Breast epithelium (tissue), 3 donors: ENCODE measurements at regions not wholly inside any gene's neighbourhood (a gene's known extent, or its start where the extent isn't known, plus 50 kb on each side); places are given as distances from the start of the nearest gene placed in this dataset.

Source experiments
- POLR2A ChIP-seq: fragments of 450-650 bp; IDR thresholded peaks from one replicate; pipeline ENCODE4 v1.6.1; 2016; ENCODE audit warnings: antibody characterized with exemption, mild to moderate bottlenecking, moderate library complexity
- TF ChIP-seq, protein P1 (sequence below), 3 donors: fragments of 450-650 bp; IDR thresholded peaks; one replicate each; pipeline ENCODE4 v1.5.1; 2016 to 2017; ENCODE audit warnings: antibody characterized with exemption in 3 of 3, mild to moderate bottlenecking in 3 of 3, moderate library complexity in 3 of 3

DNA sequence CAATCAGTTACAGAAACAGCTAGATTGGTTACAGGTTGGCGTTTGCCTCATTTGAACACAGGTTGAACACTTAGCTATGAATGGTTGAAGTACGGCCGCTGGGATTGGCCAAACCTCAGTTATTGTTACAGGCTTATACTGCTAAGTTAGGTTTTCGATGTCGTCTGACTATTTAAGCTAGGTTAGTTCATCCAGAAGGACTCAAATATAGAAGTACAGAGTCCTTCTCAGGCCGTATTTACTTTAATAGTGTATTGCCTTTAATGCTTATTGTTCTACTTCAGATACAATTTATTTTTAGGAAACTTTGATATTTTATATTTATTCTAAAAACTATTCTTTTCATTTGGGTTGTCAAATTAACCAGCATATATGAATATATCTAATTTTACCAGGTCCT lies 334.7 kb downstream of the FAT4 start:
- TF ChIP-seq, protein P1, sequence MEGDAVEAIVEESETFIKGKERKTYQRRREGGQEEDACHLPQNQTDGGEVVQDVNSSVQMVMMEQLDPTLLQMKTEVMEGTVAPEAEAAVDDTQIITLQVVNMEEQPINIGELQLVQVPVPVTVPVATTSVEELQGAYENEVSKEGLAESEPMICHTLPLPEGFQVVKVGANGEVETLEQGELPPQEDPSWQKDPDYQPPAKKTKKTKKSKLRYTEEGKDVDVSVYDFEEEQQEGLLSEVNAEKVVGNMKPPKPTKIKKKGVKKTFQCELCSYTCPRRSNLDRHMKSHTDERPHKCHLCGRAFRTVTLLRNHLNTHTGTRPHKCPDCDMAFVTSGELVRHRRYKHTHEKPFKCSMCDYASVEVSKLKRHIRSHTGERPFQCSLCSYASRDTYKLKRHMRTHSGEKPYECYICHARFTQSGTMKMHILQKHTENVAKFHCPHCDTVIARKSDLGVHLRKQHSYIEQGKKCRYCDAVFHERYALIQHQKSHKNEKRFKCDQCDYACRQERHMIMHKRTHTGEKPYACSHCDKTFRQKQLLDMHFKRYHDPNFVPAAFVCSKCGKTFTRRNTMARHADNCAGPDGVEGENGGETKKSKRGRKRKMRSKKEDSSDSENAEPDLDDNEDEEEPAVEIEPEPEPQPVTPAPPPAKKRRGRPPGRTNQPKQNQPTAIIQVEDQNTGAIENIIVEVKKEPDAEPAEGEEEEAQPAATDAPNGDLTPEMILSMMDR (IDR thresholded peaks at IDR 0.05), result no peak
- TF ChIP-seq POLR2A, result no peak
